Fibroblast of skin of right biceps (primary cell): ENCODE measurements at regions not wholly inside any gene's neighbourhood (a gene's known extent, or its start where the extent isn't known, plus 50 kb on each side); places are given as distances from the start of the nearest gene placed in this dataset.
"Not testable (repeated sequence)": the region's sequence is repeated elsewhere in the genome, so short reads cannot be mapped to it uniquely, and the experiment has no call there.

Source experiments
- DNase-seq: peaks from one replicate; pipeline ENCODE4 v3.0.0-alpha.2; 2013

DNA sequence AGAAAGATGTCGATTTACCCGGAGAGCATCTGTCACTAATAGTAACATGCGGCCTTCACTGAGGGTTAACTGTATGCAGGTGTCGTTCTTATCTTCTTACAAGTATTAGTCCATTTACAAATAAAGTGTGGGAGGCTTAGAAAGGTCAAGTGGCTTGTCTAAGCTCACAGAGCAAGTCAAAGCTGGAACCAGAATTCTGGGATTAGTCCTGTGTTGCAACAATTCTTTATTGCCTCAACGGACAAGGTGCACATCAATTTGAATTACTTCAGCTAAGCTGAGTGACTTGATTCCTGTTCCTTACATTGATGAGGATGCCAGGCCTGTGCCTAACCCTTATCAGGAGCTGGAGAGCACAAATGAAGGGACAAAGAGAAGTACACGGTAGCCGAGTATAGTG is 1193.6 kb downstream of the UQCRFS1 start:
- DNase-seq: no peak

DNA sequence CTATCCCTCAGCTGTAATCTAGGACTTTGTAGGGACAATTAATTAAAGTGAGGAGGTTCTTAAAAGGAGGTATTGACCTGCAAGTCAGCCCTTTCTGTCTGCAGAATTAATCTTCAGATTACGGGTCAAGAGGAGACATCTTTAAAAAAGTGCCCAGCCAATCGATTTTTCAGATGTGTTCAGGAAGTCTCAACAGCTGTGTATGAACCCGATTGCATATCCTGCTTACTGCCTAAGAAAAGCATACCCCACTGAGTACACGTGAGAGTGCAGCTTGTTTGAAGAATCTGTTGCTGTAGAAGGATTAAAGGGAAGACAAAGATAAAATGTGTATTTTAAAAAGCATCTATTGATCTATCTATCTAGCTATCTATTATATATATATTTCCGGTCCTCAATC is 1194.5 kb downstream of the UQCRFS1 start:
- no peak for DNase-seq

DNA sequence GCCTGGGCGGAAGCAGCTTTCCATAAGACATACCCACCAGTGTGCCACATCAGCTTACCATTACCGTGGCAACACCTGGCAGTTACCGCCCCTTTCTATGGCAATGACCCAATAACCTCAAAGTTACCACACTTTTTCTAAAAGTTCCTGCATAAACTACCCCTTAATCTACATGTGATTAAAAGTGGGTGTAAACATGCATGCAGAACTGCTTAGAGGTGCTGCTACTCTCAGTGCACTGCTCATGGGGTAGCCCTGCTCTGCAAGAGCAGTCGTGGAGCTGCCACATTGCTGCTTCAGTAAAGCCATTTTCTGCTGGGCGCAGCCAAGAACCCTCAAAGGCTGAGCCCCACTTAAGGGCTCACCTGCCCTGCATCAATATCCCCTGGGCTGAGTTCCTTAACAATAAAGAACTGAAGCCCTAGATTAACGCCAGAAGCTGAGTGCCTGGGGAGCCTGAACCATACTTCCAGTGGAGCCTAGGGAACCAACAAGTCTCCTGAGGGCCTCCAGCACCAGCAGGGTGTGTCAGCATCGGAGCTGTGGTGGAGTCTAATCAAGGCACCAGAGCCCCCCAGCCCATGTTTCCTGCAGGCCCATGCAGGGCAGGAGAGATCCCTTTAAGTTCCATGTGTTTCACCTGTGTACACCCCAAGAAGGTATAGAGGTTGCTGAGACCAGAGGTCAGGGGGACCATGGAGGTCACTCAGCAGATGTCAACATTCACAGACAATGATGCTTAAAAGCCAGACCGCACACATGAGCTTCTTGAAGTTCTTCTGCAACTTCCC is 1198.1 kb downstream of the UQCRFS1 start:
- DNase-seq: no peak

DNA sequence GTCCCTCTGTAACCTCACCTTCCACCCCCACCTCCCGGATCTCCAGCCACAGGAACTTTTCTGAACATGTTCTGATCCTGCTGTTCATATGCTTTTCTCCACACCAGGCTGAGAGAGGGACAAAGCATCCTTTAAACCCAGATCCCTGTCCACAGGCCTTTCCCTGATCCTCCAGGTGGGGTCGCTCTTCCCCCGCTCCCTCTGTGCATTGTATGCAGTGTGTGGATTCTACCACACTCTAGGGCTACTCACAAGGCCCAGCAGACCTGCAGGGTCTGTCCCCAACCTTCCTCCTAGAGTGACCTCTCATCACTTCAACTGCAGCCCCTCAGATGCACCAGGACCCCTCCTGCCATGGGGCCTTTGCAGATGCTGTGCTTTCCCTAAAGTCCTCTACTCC is 1200.6 kb downstream of the UQCRFS1 start:
- DNase-seq: no peak

DNA sequence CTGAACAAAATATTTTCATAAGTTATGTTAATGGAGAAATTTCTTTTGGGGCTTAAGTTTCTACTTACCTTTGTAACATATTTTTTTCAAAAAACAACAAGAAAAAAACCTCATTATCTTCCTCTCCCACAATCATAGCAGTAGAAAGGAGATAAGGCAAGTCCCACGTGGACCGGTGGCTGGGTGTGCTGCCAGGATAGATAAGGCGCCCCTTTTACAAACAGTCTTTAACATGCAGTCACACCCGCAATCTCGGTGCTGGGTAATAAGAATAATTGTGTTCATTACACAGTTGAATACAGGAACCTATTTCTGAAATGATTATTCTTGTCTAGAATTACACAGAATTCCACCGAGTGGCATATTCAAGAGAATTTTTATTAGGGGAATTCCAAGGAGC is 1202.3 kb downstream of the UQCRFS1 start:
- DNase-seq: no peak

DNA sequence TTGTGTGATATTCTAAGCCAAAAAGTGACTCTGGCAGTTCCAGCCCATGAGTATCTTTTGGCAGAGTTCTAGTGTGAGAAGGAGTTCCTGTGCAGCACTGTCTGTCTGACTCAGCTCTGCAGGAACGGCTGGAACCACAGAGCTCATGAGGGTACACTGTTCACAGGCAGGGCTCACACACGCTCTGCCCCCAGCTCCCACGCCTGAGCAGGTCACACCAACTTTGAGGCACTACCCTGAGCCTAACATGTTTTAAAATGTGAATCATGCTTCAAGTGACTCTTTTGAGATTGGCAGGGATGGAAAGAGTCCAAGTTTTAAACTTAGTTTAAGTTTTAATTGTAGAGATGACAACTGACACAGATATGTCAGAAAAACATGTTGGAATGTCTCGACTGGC is 1203.3 kb downstream of the UQCRFS1 start:
- peak; percentile 10 for DNase-seq

DNA sequence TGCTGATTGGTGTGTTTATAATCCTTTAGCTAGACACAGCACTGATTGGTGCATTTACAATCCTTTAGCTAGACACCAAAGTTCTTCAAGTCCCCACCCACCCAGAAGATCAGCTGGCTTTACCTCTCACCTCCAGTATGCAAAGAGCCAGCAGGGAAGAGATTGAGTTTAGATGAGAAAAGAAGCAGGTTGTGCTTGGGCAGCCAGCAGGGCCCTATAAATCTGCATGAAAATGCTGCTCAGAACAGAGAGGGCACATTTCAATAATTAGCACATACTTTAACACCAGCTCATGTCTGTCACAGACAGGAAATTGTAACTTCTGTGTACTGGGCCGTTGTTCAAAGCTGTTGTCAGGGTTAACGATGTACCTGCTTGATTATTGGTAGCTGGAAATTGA is 1204.3 kb downstream of the UQCRFS1 start:
- DNase-seq: no peak

DNA sequence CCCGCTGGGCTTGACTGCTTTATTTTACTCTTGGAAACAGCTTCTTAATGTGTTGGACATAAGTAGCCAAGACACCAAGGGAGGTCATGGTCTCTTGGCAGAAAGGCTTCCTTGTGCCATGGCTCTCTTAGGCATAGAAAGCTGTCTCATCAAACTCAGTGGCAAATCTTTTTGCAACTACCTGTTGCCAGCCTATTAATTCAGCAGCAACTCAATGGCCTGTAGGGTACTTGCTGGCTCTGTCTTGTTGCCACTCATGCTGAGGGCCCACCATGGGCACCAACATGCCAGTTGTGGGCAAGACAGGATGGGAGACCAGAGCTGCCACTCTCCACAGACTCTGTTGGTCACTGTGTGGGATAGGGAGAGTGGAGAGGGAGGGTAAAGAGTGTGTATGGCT is 1209.4 kb downstream of the UQCRFS1 start:
- no peak for DNase-seq

DNA sequence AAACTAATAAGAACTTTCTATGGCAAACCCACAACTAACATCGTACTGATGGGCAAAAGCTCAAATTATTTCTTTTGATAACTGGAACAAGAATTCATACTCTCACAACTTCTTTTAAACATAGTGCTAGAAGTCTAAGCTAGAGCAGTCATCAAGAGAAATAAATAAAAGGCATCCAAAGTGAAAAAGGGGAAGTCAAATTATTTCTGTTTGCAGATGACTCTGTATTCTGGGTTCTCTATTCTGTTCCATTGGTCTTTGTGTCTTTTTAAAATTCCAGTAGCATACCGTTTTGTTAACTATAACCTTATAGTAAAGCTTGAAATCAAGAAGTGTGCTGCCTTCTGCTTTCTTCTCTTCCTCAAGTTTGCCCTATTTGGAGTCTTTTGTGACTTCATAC is 1215.9 kb downstream of the UQCRFS1 start:
- no peak for DNase-seq

DNA sequence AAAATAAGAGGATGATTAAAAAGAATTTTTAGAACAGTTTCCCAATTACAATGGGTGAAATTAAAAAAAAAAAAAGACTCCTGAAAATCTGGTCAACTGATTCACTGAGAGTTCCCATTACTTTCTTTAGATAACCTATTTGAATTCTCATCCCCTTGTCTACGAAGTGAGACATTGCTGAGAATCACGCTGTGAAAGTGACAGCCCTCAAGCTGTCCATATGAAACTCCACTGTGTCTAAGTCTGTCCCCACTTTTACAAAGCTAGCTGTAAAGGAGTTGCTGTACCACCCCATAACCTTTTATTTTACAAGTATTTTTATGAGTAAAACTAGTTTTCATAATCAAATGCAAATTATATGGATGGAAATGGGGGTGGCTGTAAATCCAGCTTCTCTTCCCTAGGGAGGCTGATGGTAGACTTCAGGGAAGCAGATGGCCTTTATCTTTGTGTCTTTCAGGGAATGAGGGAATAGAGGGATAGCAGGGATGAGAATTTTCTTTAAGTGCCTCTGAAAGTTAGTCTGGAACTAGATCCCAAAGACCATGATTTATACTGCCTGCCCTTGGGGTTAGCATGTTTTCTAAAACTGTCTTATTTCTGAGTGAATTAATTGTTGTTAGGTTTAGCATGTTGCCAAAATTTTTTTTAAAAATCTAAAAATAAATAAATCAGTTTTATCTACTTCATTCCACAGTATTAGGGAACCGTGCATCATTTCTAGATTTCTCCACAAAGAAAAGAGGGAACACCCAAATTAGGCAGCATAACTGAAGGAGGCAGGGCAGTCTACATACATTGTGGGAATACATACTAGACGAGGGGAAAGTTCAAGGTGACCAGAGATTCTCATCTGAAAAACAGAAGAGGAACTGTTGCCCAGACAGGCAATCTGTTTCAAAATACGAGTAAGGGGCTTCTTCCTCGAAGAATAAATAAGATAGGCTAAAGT is 1219.1 kb downstream of the UQCRFS1 start:
- no peak for DNase-seq

DNA sequence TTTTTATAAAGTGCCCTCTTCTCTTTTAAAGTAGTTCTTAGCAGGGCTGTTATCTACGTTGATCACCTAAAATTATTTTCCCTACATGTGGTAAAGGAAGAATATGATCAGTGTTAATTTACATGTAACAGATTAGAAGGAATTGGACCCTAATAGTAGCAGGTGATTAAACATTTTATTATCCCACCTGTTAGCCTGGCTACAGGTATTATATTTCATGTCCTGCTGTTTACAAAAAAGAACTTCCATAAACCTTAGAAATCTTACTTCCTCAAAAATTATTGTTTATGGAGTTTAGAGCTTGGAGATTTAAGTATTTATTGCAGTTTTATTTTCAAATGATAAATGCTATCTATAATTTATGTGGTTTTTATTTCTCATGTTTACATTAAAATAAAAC is 1226.7 kb downstream of the UQCRFS1 start:
- DNase-seq: no peak

DNA sequence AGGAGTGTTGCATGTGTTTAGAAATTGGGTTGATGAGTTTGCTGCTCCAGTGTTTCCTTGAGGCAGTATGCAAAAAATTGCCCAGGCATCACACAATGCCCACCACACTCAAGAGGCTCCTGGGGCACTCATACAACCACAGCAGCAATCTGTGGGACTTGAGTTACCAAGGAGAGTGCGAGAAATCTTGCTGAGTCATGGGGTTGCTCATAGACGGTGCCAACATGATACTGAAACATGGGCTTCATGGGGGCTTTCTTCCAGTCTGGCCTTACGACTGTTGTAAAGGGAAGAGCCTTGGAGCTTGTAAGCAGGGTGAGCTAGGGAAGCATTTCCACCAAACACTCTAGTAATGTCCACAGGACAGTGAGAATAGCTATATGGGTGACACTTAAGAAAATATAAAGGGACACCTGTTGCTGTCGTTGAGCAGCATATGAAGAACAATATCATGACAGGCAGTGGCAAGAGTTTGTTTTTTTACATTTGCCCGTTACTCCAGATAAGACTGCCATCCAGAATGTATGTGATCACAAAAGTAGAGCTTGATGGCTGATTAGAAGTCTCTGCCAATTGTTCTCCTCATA is 1237.4 kb downstream of the UQCRFS1 start:
- no peak for DNase-seq

DNA sequence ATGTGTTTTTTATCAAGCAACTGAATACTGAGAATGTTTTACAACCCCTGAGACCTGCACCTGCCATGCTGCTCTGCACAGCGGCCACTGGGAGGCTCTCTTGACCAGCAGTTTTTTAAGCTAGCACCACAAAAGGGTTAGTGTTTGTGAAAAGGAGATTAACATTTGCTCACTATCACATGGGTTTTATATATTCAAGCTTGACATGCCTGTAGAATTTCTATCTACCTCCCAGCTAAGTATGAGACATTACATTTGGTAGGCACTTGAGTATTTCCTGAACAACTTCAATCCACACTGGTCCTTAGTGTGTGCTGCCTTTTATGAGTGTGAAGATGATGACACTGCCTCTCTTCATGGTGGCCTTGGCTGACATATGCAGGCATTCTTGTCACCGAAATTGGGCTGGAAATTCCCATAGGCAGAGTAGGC is 1238.9 kb downstream of the UQCRFS1 start:
- DNase-seq: peak; percentile 22

DNA sequence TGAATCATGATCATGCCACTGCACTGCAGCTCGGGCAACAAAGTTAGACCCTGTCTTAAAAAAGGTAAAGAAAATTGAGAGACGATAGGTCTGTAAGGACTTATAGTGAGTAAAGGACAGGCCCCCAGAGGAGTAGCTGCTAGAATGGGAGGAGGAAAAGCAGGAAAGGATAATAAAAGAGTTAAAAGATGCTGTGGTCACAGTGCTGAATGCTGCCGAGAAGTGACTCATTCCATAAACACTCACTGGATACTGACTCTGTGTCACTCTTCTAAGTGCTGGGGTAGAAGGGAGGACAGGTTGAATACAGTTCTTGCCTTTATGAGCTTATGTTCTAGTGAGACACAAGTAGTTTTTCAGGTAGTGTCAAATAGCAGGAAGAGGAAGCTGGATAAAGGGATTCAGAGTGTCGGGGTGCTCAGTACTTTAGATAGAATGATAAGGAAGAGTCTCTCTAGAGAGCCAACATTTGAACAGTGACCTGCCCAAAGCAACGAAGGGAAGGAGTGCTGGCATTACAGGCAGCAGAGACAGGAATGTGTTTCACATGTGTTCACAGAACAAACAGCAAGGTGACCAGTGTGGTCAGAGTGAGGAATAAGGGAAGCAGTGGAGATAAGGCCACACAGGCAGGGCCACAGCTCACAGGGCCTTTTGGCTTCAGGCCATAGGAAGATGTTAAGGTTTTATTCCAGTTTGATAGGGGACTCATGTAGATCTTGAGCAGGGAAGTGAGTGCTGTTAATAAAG is 1240.5 kb downstream of the UQCRFS1 start:
- DNase-seq: peak; percentile 78

DNA sequence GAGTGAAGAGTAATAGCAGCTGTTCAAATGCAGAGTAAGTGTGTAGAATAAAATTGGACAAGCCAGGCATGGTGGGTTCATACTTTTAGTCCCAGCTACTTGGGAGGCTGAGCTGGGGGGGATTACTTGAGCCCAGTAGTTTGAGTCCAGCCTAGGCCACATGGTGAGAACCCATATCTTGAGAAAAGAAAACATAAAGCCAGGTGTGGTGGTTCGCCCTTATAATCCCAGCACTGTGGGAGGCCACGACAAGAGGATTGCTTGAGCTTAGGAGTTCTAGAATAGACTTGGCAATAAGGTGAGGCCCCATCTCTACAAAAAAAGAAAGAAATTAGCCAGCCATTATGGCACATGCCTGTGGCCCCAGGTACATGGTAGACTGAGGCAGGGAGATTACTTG is 1241.1 kb downstream of the UQCRFS1 start:
- DNase-seq: no peak

DNA sequence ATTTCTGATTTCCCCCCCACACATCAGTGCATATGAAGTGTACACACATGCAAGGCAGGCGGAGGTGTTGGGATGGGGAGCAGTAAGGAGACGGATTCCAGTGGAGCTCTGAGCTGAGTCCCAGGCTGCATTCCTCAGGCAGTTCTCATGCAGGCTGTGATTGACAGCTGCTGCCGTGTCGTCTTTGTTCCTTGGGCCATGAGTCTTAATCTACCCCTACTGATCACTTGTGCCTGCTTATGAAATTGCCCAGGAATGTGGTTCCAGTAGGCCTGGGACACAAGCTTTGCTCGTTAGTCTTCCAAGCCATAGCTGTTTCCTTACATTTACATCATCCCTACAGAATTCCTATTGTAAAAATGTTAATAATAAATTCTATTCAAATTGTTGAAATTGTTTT is 1241.9 kb downstream of the UQCRFS1 start:
- peak; percentile 89 for DNase-seq

DNA sequence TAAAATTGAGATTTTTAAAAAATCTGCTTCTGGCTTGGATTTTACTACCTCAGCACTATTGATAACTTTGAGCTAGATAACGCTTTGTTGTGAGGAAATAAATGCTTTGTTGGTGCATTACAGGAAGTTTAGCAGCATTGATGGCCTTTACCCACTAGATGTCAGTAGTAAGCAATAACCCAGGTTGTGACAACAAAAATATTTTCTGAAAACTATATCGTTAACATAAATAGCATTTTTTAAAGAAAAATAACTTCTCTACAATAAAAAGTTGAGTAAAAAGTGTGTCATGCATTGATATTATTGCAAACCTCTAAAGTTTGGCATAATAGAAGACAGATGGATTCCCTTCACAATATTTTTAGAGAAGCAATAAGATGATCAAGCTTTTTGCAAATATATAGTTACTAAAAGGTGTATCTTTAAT is 1246.5 kb downstream of the UQCRFS1 start:
- peak; percentile 6 for DNase-seq

DNA sequence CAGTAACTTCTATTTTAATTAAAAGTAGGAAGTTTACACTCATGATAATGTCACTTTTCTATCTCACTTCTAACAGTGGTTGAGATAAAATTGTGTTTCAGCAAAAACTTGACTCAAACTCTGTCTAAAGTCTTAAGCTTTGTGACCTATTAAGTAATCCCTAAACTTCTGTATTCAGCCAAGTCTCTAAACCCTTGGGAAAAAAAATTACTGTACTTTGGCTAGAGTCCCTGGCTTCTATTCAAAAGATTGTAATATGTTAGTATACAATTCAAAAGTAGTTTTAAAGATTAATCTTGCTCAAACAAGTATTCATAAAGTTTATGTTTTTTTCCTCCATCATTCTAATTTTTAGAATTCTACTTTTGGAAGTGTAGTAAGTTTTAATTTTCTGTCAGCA is 1248.8 kb downstream of the UQCRFS1 start:
- no peak for DNase-seq

DNA sequence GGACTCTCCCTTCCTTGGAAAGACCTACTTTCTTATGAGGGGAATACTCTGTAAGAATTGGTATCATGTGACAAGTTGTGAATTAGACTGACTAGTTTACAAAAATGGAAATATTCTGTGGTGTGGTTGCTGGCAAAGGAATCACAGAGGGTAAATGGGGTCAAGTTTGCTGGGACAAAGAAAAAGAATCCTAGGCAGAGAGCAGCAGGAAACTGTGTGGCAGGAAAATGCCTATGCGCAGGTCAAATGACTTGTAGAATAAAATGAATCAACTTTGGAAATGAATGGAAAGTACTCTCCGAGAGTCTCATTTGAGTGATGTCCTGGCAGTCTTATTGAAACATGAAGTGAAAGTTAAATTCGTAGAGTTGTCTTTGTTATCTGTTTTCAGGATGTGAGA is 1250.7 kb downstream of the UQCRFS1 start:
- DNase-seq: no peak

DNA sequence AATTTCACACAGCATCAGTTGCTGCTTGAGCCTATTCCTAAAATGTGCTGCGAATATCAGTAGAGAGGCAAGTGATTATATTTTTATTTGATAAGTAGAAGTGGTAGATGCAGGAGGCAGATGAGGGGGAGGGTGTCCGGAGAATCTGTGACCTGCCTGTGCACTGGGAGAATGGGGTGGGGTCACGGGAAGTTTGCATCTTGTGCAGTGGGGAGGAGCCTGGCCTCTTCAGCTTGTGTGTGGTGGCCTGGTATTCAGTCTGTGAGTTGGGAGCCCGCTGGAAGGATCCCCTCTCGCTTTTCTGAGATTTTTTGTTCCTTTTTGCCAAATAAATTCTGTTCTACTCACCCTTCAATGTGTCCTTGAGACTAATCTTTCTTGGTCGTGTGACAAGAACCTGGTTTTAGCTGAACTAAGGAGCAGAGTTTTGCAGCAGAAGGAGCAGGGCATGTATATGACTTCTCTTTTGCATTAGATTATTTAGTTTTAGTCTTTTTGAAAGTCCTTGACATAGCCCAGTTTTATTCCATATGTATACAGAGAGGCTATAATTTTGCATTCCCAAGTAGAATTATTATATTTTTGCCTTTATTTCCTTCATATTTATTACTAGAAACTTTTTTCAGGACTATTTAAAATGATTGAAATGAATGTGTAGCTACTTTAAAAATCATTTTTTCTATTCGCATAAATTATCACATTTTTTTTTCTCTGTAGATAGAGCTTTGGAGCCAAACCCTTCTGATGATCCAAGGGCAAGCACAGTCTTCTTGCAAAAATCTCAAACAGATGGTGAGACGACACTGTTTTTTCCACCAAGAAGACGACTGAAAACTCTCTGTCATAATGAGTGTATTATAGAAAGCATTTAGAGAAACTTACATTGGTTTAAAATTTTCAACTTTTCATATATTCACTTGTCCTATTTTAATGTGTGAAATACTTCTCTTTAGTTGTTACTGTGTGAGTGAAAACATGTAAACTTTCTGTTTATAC is 1257.2 kb downstream of the UQCRFS1 start:
- DNase-seq: no peak

DNA sequence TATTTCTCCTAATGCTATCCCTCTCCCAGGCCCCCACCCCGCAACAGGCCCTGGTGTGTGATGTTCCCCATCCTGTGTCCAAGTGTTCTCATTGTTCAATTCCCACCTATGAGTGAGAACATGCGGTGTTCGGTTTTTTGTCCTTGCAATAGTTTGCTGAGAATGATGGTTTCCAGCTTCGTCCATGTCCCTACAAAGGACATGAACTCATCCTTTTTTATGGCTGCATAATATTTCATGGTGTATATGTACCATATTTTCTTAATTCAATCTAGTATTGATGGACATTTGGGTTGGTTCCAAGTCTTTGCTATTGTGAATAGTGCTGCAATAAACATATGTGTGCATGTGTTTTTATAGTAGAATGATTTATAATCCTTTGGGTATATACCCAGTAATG is 1270.3 kb downstream of the UQCRFS1 start:
- DNase-seq: not testable (repeated sequence)

DNA sequence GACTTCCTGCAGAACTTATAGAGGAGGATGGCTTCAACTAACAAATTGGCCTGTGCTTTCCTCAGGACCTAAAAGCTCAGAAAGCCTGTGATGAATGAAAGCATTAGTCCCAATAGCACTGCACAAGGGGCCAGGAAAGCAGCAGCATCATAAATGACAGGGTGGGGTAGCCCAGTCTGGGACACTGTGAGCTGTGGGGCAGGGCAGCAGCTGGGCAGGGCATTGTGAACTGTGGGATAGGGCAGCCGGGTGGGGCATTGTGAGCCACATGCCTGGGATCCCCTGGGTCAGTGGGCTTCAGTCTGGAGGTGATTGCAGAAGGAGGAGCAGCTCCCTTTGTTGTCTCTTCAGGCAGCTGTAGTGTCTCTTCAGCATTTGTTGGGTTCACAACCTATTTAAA is 1276.8 kb downstream of the UQCRFS1 start:
- no peak for DNase-seq
